ENCODE measurements at regions not wholly inside any gene's neighbourhood (a gene's known extent, or its start where the extent isn't known, plus 50 kb on each side); places are given as distances from the start of the nearest gene placed in this dataset.

GRCh38 chr6:138593909-138594757 is 94.8 kb upstream of the NHSL1 start:
- no peak for TF ChIP-seq CTCF (conservative IDR thresholded peaks at IDR 0.05 in 1 of 2, IDR thresholded peaks at IDR 0.05 in 1 of 2; ENCODE audit: extremely low read depth in 1 of 2, insufficient read depth in 1 of 2, low read depth in 1 of 2, low read length in 2 of 2)
- TF ChIP-seq EZH2 (IDR thresholded peaks at IDR 0.05; ENCODE audit: borderline replicate concordance, low read length) = no peak

Data from mammary epithelial cell (primary cell).